ENCODE measurements at regions not wholly inside any gene's neighbourhood (a gene's known extent, or its start where the extent isn't known, plus 50 kb on each side); places are given as distances from the start of the nearest gene placed in this dataset.

GRCh38 chr1:110288111-110288510 lies 51.1 kb upstream of the RBM15 start:
- Mint-ChIP-seq H3K27ac (ENCODE audit: unreplicated experiment) (no peak overlapping the region), H3K9me3 (ENCODE audit: unreplicated experiment) (no peaks in the 10 kb centered on the region), H3K27me3 (ENCODE audit: unreplicated experiment) (peaks cover 3% of the 10 kb centered on the region), H3K4me1 (ENCODE audit: unreplicated experiment) (peaks cover 13% of the 10 kb centered on the region), H3K4me3 (ENCODE audit: unreplicated experiment) (no peak overlapping the region), H3K36me3 (ENCODE audit: unreplicated experiment) (no peaks in the 10 kb centered on the region)
- DNase-seq (ENCODE audit: extremely low spot score, unreplicated experiment): no peak
- TF ChIP-seq CTCF (IDR thresholded peaks at IDR 0.05): no peak

All from osteocyte (in vitro differentiated cells).